ENCODE measurements at regions not wholly inside any gene's neighbourhood (a gene's known extent, or its start where the extent isn't known, plus 50 kb on each side); places are given as distances from the start of the nearest gene placed in this dataset.
A peak's percentile ranks its signal among the peaks of the same experiment; 100 is the strongest.

GRCh38 chr11:134686460-134687061 is 274.5 kb upstream of the B3GAT1 start:
- no peak for DNase-seq
- intact Hi-C loops (cut with DNase I): no loop called here

- DNase-seq: no peak
- intact Hi-C loops (cut with DNase I): no loop called here
Measured at GRCh38 chr11:134685793-134686380, 273.8 kb upstream of the B3GAT1 start.

GRCh38 chr11:134684576-134684975 is 272.5 kb upstream of the B3GAT1 start:
- DNase-seq: no peak
- intact Hi-C loops (cut with DNase I): no loop called here

- intact Hi-C loops (cut with DNase I): no loop called here
- no peak for DNase-seq
Measured at GRCh38 chr11:134683860-134684259, 271.8 kb upstream of the B3GAT1 start.

GRCh38 chr11:134682577-134682976 is 270.5 kb upstream of the B3GAT1 start:
- intact Hi-C loops (cut with DNase I): no loop called here
- no peak for DNase-seq

- no peak for DNase-seq
- intact Hi-C loops (cut with DNase I): no loop called here
Measured at GRCh38 chr11:134679592-134679991, 267.6 kb upstream of the B3GAT1 start.

- DNase-seq: no peak
- intact Hi-C loops (cut with DNase I): no loop called here
Measured at GRCh38 chr11:134678744-134679143, 266.7 kb upstream of the B3GAT1 start.

GRCh38 chr11:134677891-134678551 is 266.0 kb upstream of the B3GAT1 start:
- intact Hi-C loops (cut with DNase I): no loop called here
- DNase-seq: no peak

GRCh38 chr11:134677397-134677822 is 265.4 kb upstream of the B3GAT1 start:
- no peak for DNase-seq

GRCh38 chr11:134676516-134677287 is 264.7 kb upstream of the B3GAT1 start:
- DNase-seq: no peak
- intact Hi-C loops (cut with DNase I): no loop called here

More at GRCh38 chr11:134677397-134677822, 265.4 kb upstream of the B3GAT1 start:
- intact Hi-C loops (cut with DNase I): no loop called here

- no peak for DNase-seq
- intact Hi-C loops (cut with DNase I): no loop called here
Measured at GRCh38 chr11:134675983-134676382, 263.9 kb upstream of the B3GAT1 start.

- DNase-seq: no peak
- intact Hi-C loops (cut with DNase I): no loop called here
Measured at GRCh38 chr11:134674974-134675373, 262.9 kb upstream of the B3GAT1 start.

GRCh38 chr11:134670961-134671370 is 258.9 kb upstream of the B3GAT1 start:
- DNase-seq: no peak
- intact Hi-C loops (cut with DNase I): no loop called here

GRCh38 chr11:134670247-134670782 is 258.3 kb upstream of the B3GAT1 start:
- no peak for DNase-seq
- intact Hi-C loops (cut with DNase I): no loop called here

- intact Hi-C loops (cut with DNase I): no loop called here
- DNase-seq: no peak
Measured at GRCh38 chr11:134669796-134670195, 257.8 kb upstream of the B3GAT1 start.

GRCh38 chr11:134668796-134669195 is 256.8 kb upstream of the B3GAT1 start:
- DNase-seq: peak in 1 of 10 donors; percentile 84
- intact Hi-C loops (cut with DNase I): no loop called here

- intact Hi-C loops (cut with DNase I): no loop called here
- DNase-seq: peak in 1 of 10 donors; percentile 75
Measured at GRCh38 chr11:134668076-134668475, 256.0 kb upstream of the B3GAT1 start.

GRCh38 chr11:134667505-134667904 is 255.5 kb upstream of the B3GAT1 start:
- intact Hi-C loops (cut with DNase I): no loop called here
- no peak for DNase-seq

- intact Hi-C loops (cut with DNase I): no loop called here
Measured at GRCh38 chr11:134667175-134667500, 255.1 kb upstream of the B3GAT1 start.

GRCh38 chr11:134666273-134667174 is 254.5 kb upstream of the B3GAT1 start:
- intact Hi-C loops (cut with DNase I): no loop called here
- DNase-seq: peak in 1 of 10 donors; percentile 21

More at GRCh38 chr11:134667175-134667500, 255.1 kb upstream of the B3GAT1 start:
- DNase-seq: no peak
